Activated B cell treated with CpG ODN at 0.5 μM for 24 hours (primary cell): ENCODE measurements at regions not wholly inside any gene's neighbourhood (a gene's known extent, or its start where the extent isn't known, plus 50 kb on each side); places are given as distances from the start of the nearest gene placed in this dataset.

ENCODE experiments used
- ATAC-seq: fragments of 200-7000 bp; cut with Tn5 transposase; one replicate; pipeline ENCODE4 v1.10.0; 2021; ENCODE audit warnings: low read depth, mild to moderate bottlenecking, moderate library complexity
- CTCF ChIA-PET: fragments of 350-600 bp; sonication (Branson Sonifier 250); formaldehyde crosslinking; loops from one replicate; lab custom pipeline; 2021; ENCODE audit warnings: antibody characterized with exemption; lab: Charles Lee
- POLR2A ChIA-PET: fragments of 350-600 bp; sonication (Branson Sonifier 250); formaldehyde crosslinking; loops from one replicate; lab custom pipeline; 2021; ENCODE audit warnings: antibody characterized with exemption; lab: Charles Lee
- DNase-seq: peaks from one replicate; pipeline ENCODE4 v3.0.0; 2022
- H3K27ac Mint-ChIP-seq: one replicate; pipeline ENCODE4 v1.8.0; 2020; ENCODE audit warnings: mixed read lengths
- H3K27me3 Mint-ChIP-seq: one replicate; pipeline ENCODE4 v1.8.0; 2021; ENCODE audit warnings: mixed read lengths
- H3K36me3 Mint-ChIP-seq: one replicate; pipeline ENCODE4 v1.8.0; 2021; ENCODE audit warnings: low read depth, mixed read lengths
- H3K4me1 Mint-ChIP-seq: one replicate; pipeline ENCODE4 v1.8.0; 2021; ENCODE audit warnings: mixed read lengths
- H3K4me3 Mint-ChIP-seq: one replicate; pipeline ENCODE4 v1.8.0; 2020; ENCODE audit warnings: mild to moderate bottlenecking, mixed read lengths
- H3K9me3 Mint-ChIP-seq: one replicate; pipeline ENCODE4 v1.8.0; 2020; ENCODE audit warnings: mixed read lengths
- intact Hi-C: fragments of 100-400 bp; cut with micrococcal nuclease; formaldehyde crosslinking; loops from one replicate; pipeline ENCODE4 v1.15.1; 2024
- TF ChIP-seq, protein P1 (sequence below): fragments of 200-600 bp; IDR thresholded peaks from one replicate; pipeline ENCODE4 v1.8.0; 2022; ENCODE audit warnings: antibody characterized with exemption, mild to moderate bottlenecking

DNA sequence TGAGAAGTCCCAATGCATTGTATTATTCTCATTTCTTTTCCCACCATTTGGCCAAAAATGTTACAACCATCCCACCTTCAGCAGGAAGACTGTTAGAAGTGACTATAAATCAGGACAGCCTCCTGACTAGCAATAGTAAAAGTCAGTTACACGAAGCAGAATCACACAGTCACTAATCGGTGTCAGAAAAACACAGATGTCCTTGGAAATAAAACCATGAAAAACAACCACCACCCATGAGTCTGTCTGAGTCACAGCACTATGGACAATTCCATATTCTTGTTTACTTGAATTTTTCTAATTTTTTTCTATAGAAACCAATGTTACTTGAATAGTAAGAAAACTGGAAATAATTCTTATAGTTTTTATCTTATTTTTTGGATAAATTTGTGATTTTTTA lies 81.9 kb upstream of the FRMD4A start:
- no peak overlapping the region for H3K27ac Mint-ChIP-seq
- H3K9me3 Mint-ChIP-seq: peaks cover 2% of the 10 kb centered on the region
- H3K36me3 Mint-ChIP-seq: no peaks in the 10 kb centered on the region
- TF ChIP-seq, protein P1, sequence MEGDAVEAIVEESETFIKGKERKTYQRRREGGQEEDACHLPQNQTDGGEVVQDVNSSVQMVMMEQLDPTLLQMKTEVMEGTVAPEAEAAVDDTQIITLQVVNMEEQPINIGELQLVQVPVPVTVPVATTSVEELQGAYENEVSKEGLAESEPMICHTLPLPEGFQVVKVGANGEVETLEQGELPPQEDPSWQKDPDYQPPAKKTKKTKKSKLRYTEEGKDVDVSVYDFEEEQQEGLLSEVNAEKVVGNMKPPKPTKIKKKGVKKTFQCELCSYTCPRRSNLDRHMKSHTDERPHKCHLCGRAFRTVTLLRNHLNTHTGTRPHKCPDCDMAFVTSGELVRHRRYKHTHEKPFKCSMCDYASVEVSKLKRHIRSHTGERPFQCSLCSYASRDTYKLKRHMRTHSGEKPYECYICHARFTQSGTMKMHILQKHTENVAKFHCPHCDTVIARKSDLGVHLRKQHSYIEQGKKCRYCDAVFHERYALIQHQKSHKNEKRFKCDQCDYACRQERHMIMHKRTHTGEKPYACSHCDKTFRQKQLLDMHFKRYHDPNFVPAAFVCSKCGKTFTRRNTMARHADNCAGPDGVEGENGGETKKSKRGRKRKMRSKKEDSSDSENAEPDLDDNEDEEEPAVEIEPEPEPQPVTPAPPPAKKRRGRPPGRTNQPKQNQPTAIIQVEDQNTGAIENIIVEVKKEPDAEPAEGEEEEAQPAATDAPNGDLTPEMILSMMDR: no peak
- H3K4me3 Mint-ChIP-seq: no peak overlapping the region
- DNase-seq (no peak), ATAC-seq (no peak)
- intact Hi-C loops: no loop called here
- ChIA-PET CTCF (no interaction called here), POLR2A (no interaction called here)
- H3K27me3 Mint-ChIP-seq: peaks cover 23% of the 10 kb centered on the region
- peaks cover 24% of the 10 kb centered on the region for H3K4me1 Mint-ChIP-seq

DNA sequence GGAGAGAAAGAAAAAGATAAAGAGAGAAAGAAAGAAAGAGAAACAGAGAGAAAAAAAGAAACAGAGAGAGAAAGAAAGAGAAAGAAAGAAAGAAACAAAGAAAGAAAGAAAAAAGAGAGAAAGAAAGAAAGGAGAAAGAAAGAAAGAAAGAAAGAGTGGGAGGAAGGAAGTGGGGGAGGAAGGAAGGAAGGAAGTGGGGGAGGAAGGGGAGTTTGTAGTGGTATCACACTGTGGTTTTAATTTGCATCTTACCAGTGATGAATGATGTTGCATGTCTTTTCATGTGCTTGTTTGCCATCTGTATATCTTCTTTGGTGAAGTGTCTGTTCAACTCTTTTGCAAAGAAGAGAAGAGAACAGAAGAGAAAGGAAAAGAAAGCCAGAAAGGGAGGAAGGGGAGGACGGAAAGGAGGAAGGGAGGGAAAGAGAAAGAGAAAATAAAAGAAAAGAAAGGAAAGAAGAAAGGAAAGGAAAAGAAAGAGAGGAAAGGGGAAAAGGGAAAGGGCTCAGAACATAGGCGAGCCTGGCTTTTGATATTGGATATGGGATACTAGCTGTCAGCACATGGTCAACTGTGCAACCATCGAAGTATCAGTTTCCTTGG lies 79.2 kb upstream of the FRMD4A start:
- TF ChIP-seq, protein P1: no peak
- no peak overlapping the region for H3K4me3 Mint-ChIP-seq
- no peaks in the 10 kb centered on the region for H3K36me3 Mint-ChIP-seq
- CTCF ChIA-PET: no interaction called here
- POLR2A ChIA-PET: no interaction called here
- intact Hi-C loops: no loop called here
- peaks cover 34% of the 10 kb centered on the region for H3K27me3 Mint-ChIP-seq
- peaks cover 2% of the 10 kb centered on the region for H3K9me3 Mint-ChIP-seq
- H3K4me1 Mint-ChIP-seq: peaks cover 26% of the 10 kb centered on the region
- H3K27ac Mint-ChIP-seq: no peak overlapping the region
- DNase-seq (no peak), ATAC-seq (no peak)

DNA sequence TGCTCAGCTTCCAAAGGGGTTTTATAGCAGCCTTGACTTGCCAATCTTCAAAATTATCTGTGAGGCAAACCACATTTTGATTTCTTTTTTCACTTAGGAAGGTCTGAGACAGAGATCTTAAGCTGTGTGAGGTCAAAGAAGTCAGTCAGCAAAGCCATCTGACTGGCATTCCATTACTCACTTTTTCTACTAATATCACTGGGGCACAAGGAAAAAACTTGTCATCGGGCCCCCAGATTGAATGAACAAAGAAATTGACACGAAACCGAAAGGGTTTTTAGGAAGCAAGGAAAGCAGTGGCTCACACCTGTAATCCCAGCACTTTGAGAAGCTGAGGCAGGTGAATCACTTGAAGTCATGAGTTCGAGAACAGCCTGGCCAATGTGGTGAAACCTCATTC lies 78.5 kb upstream of the FRMD4A start:
- no peak overlapping the region for H3K27ac Mint-ChIP-seq
- TF ChIP-seq, protein P1: no peak
- CTCF ChIA-PET: no interaction called here
- H3K9me3 Mint-ChIP-seq: peaks cover 2% of the 10 kb centered on the region
- intact Hi-C loops: no loop called here
- DNase-seq (no peak), ATAC-seq (no peak)
- no peak overlapping the region for H3K4me3 Mint-ChIP-seq
- no peaks in the 10 kb centered on the region for H3K36me3 Mint-ChIP-seq
- peaks cover 32% of the 10 kb centered on the region for H3K27me3 Mint-ChIP-seq
- POLR2A ChIA-PET: no interaction called here
- H3K4me1 Mint-ChIP-seq: peaks cover 26% of the 10 kb centered on the region

GRCh38 chr10:14408139-14408538 lies 77.4 kb upstream of the FRMD4A start:
- ATAC-seq (no peak), DNase-seq (no peak)
- peaks cover 2% of the 10 kb centered on the region for H3K9me3 Mint-ChIP-seq
- intact Hi-C loops: no loop called here
- H3K4me3 Mint-ChIP-seq: no peak overlapping the region
- no peak overlapping the region for H3K27ac Mint-ChIP-seq
- ChIA-PET POLR2A (no interaction called here), CTCF (no interaction called here)
- H3K27me3 Mint-ChIP-seq: peaks cover 29% of the 10 kb centered on the region
- H3K4me1 Mint-ChIP-seq: peaks cover 26% of the 10 kb centered on the region
- TF ChIP-seq, protein P1: no peak
- H3K36me3 Mint-ChIP-seq: no peaks in the 10 kb centered on the region

DNA sequence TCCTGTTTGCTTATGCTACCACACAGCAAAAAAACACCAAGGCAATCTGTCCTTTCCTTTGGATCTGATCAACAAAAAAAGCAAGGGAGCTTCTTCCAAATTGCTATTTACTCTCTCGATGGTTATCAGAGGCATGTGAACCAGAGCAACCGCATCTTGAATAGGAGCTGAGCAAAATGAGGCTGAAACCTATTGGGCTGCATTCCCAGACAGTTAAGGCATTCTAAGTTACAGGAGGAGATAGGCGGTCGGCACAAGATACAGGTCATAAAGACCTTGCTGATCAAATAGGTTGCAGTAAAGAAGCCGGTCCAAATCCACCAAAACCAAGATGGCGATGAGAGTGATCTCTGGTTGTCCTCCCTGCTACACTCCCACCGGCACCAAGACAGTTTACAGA lies 76.8 kb upstream of the FRMD4A start:
- Mint-ChIP-seq H3K36me3 (no peaks in the 10 kb centered on the region), H3K27me3 (peaks cover 28% of the 10 kb centered on the region), H3K27ac (no peak overlapping the region), H3K4me1 (peaks cover 26% of the 10 kb centered on the region), H3K4me3 (no peak overlapping the region), H3K9me3 (peaks cover 2% of the 10 kb centered on the region)
- DNase-seq (no peak), ATAC-seq (no peak)
- intact Hi-C loops: no loop called here
- POLR2A ChIA-PET: no interaction called here
- CTCF ChIA-PET: no interaction called here
- TF ChIP-seq, protein P1: no peak
